ENCODE measurements at regions not wholly inside any gene's neighbourhood (a gene's known extent, or its start where the extent isn't known, plus 50 kb on each side); places are given as distances from the start of the nearest gene placed in this dataset.

GRCh38 chr4:32112891-32113290 is 1392.7 kb downstream of the PCDH7 start:
- TF ChIP-seq POLR2A (IDR thresholded peaks at IDR 0.05; ENCODE audit: control extremely low read depth in 1 of 2, low read depth in 2 of 2, low read length in 2 of 2) (no peak), CHD2 (IDR thresholded peaks at IDR 0.05; ENCODE audit: low read length) (no peak), CEBPB (IDR thresholded peaks at IDR 0.05; ENCODE audit: low read depth, low read length) (no peak), CTCF (IDR thresholded peaks at IDR 0.05; ENCODE audit: control extremely low read depth in 1 of 3, insufficient read depth in 1 of 3, low read depth in 1 of 3, low read length in 3 of 3) (no peak)
- TF ChIP-seq, protein P1, sequence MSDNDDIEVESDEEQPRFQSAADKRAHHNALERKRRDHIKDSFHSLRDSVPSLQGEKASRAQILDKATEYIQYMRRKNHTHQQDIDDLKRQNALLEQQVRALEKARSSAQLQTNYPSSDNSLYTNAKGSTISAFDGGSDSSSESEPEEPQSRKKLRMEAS (IDR thresholded peaks at IDR 0.05) = no peak
